ENCODE measurements at regions not wholly inside any gene's neighbourhood (a gene's known extent, or its start where the extent isn't known, plus 50 kb on each side); places are given as distances from the start of the nearest gene placed in this dataset.

GRCh38 chr15:88341653-88342052 lies 85.1 kb upstream of the NTRK3 start:
- DNase-seq (ENCODE audit: low read depth, low spot score), result no peak
- no peak for TF ChIP-seq CTCF (IDR thresholded peaks at IDR 0.05; ENCODE audit: insufficient read depth, low read length, missing control alignments)
- CTCF ChIA-PET, result no interaction called here
- POLR2A ChIA-PET, result no interaction called here
- H3K4me3 ChIP-seq (ENCODE audit: low read depth, low read length), result no peak overlapping the region

GRCh38 chr15:88341006-88341405 lies 84.5 kb upstream of the NTRK3 start:
- no peak for TF ChIP-seq CTCF (IDR thresholded peaks at IDR 0.05; ENCODE audit: insufficient read depth, low read length, missing control alignments)
- POLR2A ChIA-PET, result no interaction called here
- H3K4me3 ChIP-seq (ENCODE audit: low read depth, low read length), result no peak overlapping the region
- DNase-seq (ENCODE audit: low read depth, low spot score), result no peak
- CTCF ChIA-PET, result no interaction called here

- CTCF ChIA-PET, result interaction anchor here (0.9 to 1.4 kb wide), 5 partner anchors 10 to 117 kb away, joined by 3 to 4 read pairs (median 4); no protein-coding TSS in a partner anchor
- DNase-seq (ENCODE audit: low read depth, low spot score), result no peak
- no peak overlapping the region for H3K4me3 ChIP-seq (ENCODE audit: low read depth, low read length)
- POLR2A ChIA-PET, result no interaction called here
- TF ChIP-seq CTCF (IDR thresholded peaks at IDR 0.05; ENCODE audit: insufficient read depth, low read length, missing control alignments), result peak; percentile 4
These were observed 81.5 kb upstream of the NTRK3 start for GRCh38 chr15:88337993-88338392.

- TF ChIP-seq CTCF (IDR thresholded peaks at IDR 0.05; ENCODE audit: insufficient read depth, low read length, missing control alignments), result no peak
- ChIA-PET POLR2A (interaction anchor here (1.0 to 1.6 kb wide), 2 partner anchors 11 to 40 kb away, joined by 6 to 7 read pairs; no protein-coding TSS in a partner anchor), CTCF (interaction anchor here (1.2 to 1.9 kb wide), 4 partner anchors 11 to 66 kb away, joined by 4 to 7 read pairs (median 4); no protein-coding TSS in a partner anchor)
- H3K4me3 ChIP-seq (ENCODE audit: low read depth, low read length), result no peak overlapping the region
- DNase-seq (ENCODE audit: low read depth, low spot score), result no peak
These were observed 78.5 kb upstream of the NTRK3 start for GRCh38 chr15:88335074-88335473.

- TF ChIP-seq CTCF (IDR thresholded peaks at IDR 0.05; ENCODE audit: insufficient read depth, low read length, missing control alignments), result no peak
These were observed 77.9 kb upstream of the NTRK3 start for GRCh38 chr15:88334436-88334835.

GRCh38 chr15:88331291-88331690 lies 74.8 kb upstream of the NTRK3 start:
- peak; percentile 49 for TF ChIP-seq CTCF (IDR thresholded peaks at IDR 0.05; ENCODE audit: insufficient read depth, low read length, missing control alignments)
- H3K4me3 ChIP-seq (ENCODE audit: low read depth, low read length), result no peak overlapping the region
- ChIA-PET CTCF (interaction anchor here (1.0 to 2.2 kb wide), 10 partner anchors 11 to 125 kb away, joined by 3 to 8 read pairs (median 3); no protein-coding TSS in a partner anchor), POLR2A (no interaction called here)
- DNase-seq (ENCODE audit: low read depth, low spot score), result no peak

More at GRCh38 chr15:88334436-88334835, 77.9 kb upstream of the NTRK3 start:
- no peak overlapping the region for H3K4me3 ChIP-seq (ENCODE audit: low read depth, low read length)
- ChIA-PET POLR2A (interaction anchor here (1.0 to 1.6 kb wide), 2 partner anchors 10 to 41 kb away, joined by 6 to 7 read pairs; no protein-coding TSS in a partner anchor), CTCF (interaction anchor here (0.9 to 1.9 kb wide), 10 partner anchors 10 to 101 kb away, joined by 3 to 10 read pairs (median 4); no protein-coding TSS in a partner anchor)
- DNase-seq (ENCODE audit: low read depth, low spot score), result peak; percentile 40

All from AG04449 (cell line).